ENCODE measurements at regions not wholly inside any gene's neighbourhood (a gene's known extent, or its start where the extent isn't known, plus 50 kb on each side); places are given as distances from the start of the nearest gene placed in this dataset.
"Not testable (repeated sequence)": the region's sequence is repeated elsewhere in the genome, so short reads cannot be mapped to it uniquely, and the experiment has no call there.

DNA sequence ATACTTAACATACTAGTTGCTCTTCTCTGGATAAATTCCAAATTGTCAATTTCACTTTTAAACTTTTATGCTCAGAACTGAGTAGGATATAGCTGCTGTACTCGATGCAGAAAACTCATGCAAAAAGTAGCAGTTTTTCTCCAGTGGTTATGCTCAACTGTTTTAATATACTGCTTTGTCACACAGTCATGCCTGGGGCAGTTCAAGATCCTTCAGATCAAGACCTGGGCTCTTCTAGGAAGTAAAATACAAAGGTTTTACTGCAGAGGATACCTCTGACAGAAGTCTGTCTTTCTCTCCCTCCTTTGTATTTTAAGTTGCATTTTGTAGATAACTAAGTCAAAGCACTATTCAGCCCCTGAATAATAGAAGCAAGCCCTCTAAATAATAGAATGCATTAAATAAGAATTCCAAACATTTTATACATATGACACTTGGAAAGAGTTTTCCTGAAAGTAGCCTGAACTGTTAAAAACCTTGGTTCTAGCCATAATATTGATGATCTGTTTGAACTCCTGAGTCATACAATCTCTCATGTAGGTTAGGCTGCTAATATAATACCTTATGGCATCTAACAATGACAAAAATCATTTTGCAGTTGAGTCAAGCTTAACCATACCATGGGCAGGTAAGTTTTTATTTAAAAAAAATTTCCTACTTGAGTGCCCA is 183.3 kb upstream of the TRIB2 start:
- no peak for DNase-seq

DNA sequence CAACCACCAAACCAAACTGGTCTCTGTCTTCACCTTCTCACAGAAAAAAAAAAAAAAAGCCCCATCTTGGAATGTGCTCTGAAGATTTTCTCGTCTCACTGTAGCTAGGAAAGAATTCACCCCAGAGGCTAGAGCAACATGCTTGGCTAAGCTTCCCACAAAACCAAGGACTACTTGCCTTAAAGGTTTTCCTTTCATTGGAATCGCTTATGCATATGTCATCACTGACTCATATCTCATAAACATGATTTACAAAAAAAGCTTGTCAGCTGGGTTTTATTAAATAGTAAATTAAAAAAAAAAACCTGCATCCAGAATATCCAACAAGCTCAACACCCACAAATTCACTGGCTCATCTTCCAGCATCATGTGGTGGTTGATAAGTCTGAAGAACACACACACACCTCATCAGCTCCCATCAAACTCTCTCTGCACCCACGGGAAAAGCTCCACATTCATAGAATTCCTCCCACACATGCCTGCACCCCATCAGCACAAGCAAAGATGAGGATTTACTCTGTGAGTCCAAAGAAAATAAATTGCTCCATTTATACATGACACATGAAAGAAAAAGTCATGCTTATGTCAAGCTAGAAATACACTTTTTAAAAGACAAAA is 182.0 kb upstream of the TRIB2 start:
- DNase-seq, result no peak

DNA sequence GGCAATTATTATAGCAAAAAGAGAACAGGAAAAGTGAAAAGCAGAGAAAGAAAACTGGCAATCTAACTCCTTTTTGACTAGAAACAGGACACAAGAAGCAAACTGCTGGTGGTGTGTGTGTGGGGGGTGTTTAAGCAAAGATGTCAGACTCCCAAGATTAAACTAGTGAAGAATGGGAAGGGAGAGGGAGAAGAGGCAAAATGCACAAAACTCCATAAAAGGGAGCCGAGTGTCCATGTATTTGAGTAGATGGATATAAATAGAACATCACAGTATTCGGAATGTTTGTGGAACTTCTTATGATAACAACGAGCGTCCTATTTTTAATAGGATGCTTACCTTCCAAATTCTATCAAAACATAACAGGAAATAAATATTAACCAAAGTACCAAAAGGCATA is 179.8 kb upstream of the TRIB2 start:
- DNase-seq, result no peak

DNA sequence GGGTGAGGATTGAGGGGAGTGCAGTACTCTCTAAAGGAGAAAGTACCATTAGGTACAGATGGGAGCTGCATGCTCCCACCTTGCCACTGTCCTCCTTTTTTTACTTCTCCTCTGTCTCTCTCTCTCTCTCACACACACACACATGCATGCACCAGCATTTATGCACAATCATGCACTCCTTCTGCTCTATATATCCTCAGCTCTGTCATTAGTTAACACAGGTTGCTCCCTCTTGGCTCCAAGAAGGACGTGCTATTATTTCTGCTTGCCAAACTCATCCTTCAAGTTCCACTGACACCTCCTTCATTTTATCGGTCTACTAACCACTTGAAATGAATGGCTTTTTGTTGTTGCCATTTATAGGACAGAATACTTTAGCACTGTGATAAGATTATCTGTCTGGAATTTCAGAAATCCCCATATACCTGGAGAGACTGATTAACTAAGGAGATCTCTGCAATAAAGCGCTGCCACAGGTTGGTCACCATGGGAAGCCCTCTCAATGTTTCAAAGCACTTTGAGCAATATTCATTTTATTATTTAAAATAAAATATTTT is 178.5 kb upstream of the TRIB2 start:
- no peak for DNase-seq

DNA sequence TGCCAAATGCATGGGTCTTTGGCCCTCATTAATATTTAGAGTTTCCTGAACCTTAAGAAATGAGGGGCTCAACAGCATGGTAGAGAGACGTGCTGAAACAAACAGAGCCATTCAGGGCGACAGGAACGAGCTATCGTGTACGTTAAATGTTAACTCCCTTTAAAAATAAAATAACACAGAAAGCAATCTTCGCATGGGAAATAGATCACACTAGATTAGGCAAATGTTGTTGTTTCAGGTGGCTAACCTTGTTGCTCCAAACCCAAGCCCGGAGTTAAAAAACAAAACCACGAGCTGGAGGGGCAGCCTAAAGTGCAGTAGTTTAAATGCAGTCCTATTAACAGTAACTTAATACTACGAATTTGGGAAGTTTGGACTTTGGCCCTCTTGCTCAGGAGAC is 177.4 kb upstream of the TRIB2 start:
- no peak for DNase-seq

DNA sequence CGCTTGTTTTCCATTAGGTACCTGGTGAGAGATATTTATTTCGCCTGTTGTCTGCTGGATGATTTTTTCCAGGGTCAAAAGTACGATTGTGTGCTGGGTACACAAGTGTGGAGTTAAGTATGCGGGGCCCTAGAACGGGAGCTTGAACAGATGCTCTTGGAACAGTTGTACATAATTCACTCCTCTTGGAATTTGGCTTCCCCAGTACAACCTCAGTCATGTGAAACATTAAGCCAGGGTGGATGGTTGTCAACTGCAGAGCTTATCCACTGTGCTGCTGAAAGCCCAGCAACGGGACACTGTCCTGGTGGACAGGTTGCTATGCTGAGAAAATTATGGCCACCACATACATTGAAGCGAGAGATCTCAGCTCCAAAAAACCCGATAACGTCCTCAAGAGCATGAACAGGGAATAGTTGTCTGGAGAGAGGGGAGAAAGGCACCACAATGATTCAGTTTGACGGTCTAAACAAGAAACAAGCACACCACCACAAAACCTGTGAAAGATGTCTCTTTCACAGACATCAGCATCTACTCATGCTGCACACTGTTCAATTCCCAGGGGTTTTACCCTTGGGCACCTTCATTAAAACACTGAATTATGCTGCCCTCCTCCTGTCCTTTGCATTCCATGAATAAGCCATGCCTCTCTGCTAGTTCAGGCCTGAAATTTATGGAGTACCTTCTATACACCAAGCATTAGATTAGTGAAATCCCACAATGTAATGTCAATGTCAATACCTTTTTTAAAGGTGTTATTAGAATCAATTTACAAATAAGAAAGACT is 176.8 kb upstream of the TRIB2 start:
- DNase-seq, result no peak

DNA sequence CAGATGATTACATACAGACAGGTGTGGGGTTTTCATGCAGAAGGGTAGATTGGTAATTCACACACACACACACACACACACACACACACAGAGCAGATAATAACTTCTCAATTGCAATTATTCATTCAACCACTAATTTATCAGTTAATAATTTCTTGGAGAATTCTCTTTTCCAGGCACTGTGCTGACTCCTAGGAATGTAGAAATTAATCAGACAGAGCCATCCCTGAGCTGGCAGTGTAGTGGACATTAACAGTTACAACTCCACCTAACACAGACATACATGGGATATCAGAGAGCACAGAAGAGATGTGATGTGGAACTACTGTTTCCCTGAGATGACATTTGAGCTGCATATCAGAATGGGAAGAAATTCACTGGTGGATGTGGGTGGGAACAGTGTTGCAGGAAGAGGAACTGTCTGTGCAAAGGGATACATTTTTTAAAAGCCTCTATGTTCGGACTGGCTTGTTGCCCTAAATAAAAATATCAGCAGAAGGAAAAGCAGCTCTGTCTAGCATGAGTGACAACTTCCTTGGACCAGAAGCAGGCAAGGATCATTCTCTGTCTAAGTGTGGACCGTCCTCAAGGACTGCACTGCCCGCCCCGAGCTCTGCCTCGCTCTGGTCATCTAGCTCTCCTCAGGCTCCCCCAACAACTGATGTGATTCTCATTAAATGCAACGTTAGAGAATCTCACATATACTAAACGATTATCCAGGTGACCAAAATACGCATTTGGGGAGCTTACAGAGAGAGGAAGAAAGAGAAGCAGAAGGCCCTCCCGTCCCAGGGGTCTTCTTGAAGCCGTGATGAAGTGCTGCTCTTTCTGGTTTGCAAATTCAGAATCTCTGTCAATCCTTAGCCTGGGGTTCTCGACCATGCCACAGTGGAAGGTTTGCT is 173.4 kb upstream of the TRIB2 start:
- no peak for DNase-seq

DNA sequence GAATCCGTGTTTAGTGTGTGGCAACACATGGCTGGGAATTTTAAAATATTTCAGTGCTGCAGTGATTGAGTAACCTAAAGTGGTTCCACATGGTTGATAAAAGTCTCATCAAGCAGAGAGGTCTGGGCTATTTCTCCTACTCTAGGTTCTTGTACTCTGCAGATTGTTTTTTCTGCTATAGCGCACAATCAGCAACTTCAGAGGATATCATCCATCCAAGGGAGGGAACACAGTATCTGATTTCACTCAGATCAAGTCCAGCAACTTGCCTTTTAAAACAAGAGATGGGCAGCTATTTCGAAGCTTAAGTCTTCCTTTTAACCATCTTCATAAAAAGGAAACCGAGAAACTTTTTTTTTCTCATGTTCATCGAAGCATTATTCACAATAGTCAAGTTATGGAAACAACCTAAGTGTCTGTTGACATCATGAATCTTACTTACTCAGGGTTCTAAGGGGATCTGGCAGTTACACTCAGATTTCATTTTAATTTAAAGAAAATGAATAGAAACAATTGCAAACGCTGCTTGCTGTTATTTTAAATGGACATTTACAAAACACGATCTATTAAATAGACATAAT is 172.7 kb upstream of the TRIB2 start:
- no peak for DNase-seq

DNA sequence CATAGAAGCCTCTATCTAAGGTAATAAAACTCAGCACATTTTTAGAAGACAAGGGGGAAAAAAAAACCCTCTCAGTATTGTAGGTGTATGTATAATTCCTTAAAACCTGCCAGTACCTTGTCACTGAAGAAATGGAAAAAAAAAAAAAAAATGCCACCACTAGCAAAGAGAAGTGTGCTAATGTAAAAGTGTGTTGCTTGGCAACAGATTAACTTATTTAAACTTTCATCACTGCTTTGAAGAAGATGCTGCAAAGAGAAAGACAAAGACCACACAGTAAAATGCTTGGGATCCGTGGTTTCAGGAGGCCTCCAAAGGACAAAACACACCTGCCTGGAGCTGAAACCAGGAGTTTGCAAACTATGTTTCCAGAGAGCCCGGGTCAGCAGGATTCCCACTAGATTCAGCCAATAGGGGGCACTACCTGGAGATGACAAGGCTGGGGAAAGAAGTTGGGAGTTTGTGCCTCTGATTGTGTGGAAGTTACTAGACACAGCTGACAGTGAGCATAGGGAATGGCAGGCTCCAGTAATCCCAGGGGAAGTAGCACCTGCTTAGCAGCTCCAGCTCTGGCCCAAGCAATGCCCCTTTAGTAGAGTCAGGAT is 169.1 kb upstream of the TRIB2 start:
- no peak for DNase-seq

DNA sequence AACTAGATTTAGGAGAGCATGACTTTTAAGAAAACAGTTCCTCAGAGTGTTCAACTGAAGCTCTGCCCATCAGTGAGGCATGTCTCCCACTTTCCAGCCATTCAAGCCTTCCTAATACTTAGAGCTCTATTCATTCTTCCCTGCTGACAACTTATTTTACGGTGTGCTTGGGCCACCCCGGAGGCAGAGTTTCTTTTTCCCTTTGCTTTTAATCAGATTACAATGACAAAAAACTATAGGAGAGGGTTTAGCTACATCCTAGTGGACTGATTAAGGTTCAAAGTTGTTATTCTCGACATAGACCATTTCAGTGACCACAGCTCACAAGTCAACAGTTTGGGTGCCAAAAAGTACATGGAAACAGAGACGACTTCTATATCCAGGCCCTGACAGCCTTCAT is 167.8 kb upstream of the TRIB2 start:
- no peak for DNase-seq

DNA sequence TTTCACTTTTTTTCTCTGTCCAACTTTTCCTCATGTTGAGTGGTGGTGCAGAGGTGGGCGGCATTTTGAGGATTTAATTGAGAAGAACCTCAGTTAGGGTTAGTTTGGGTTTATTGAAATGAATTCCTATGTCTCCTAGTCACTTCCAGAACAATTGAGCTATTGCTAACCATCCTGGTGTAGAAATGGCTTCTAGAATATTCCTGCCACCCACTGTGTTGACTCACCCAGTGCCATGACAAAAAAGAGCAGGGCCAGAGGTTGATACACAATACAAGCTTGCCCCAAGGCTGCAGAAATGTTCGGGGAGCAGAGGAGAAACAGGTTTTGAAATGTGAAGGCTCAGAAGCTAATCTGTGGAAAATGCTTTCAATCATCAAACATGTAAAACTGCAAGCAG is 167.1 kb upstream of the TRIB2 start:
- DNase-seq, result no peak

DNA sequence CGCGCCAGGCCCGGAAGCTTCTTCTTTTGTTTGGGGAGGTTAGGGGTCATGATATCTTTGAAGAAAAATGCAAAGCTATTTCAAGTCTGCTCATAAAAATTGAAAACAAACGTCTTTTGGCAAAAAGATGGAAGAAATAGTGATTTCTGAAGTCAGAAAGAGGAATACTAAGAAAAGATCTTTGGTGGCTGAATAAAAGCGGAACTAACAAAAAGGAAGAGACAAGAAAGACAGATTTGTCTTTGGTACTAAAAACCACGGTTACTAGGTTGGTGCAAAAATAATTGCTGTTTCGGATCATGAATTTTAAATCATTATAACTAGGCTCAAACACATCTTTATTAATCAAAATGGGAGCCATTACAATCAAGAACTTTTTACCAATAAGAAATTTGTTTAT is 164.6 kb upstream of the TRIB2 start:
- DNase-seq, result no peak

DNA sequence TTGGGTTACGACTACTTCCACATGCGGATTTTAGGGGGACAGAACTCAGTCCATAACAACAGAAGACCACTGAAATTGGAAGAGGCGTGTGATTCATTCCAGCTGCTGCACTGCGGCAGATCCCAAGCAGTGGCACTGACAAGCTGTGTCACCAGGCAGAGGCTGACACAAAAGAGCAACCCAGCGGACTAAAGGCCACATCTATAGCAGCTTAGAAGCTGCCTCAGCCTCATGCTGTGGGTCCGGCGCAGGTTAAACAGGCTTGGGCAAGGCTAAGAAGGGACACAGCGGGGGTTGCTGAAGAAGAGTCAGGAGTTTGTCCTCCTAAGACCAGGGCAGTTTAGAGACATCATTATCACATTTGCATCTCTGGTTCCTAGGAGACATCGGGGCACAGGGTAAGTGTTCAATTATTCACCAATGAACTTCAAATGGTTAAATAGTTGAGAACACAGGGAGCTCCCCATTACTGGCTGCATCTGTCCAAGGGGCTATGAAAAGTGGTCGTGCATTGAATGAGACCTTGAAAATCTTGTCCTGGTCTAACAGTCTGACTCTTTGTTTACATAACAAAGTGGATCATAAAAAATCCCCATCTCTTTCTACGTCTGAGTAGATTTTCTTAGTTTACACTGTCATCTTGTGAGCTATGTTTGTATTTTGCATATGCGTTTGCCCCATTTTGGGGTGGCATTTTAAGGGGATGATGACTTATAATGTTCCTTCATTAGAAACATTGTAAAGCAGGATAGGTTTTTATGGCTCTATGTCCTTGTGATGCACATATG is 162.3 kb upstream of the TRIB2 start:
- DNase-seq, result no peak

DNA sequence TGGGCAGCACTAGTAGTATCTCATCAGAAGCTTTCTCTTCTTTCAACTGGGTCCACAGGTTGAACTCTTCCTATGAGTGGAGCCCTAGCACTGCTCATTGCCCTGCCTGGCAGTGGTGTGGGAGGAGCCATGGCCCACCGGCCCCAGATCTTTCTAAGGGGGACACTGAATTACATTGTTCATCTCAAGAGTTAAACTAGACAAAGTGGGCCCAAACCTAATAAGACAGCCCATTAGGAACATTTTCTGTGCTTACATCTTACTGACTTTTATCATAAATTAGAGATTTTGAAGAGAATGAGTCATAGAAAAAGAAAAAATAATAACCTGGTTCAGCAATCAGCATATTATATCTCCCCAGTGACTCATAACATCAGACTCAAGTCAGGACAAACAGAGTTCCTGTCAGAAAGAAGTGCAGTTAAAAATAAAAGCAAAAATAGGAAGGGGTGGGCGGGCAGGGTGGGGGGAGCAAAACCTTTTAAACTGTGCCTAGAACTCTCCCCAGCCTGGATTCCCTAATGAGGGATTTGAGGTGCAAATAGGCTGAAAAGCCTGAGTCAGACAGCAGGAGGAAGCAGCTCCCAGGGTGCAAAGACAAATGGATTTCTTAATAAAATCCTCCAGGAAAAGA is 161.6 kb upstream of the TRIB2 start:
- DNase-seq, result no peak

DNA sequence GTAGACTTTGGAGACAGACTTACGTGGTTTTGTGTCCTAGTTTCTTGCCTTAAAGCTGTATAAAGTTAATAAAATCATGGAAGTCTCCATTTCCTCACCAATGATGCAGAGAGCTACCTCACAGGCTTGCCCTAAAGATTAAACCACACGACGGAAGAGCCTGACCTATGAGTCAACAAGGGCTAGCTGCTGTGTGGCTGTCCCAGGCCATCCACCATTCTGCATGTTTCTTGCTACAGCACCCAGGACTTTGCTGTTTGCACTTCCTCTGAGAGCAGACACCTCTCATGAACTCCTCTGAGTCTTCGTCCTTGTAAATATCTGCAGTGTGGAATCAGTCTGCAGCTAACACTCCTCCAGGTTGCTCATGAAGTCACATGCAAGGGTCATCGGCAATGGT is 160.0 kb upstream of the TRIB2 start:
- DNase-seq, result no peak

DNA sequence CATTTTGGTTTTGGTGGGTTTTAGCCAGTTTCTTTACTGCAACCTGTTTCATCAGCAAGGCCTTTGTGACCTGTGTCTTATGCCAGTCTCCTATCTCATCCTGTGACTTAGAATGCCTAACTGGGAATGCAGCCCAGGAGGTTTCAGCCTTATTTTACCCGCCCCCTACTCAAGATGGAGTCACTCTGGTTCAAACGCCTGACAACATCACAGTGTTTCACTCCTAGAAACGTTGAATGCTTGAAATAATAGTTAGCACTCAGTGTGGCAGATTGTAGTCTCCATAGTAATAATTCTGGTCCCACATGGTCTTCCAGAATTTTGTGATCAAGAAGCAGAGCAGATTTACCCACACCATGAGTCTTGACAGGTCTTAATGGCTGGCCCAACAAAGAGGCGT is 159.0 kb upstream of the TRIB2 start:
- DNase-seq, result no peak

DNA sequence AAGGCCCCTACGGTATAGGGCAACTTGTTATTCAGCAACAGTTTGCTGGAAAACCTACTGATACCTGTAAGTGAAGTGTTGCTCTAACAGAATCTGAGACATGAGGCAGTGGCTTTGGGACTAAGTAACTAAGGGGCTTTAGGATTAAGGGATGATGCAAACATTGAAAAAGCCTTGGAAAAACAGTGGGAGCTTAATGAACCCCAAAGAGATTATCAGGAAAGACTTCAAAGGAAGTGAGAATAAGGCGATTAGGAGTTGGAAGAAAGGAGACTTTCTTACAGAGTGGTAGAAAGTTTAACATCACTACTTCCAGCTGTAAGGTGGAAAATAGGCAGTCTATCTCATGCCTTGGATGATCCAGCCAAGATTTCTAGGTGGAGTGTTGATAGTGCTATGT is 158.2 kb upstream of the TRIB2 start:
- DNase-seq, result no peak

DNA sequence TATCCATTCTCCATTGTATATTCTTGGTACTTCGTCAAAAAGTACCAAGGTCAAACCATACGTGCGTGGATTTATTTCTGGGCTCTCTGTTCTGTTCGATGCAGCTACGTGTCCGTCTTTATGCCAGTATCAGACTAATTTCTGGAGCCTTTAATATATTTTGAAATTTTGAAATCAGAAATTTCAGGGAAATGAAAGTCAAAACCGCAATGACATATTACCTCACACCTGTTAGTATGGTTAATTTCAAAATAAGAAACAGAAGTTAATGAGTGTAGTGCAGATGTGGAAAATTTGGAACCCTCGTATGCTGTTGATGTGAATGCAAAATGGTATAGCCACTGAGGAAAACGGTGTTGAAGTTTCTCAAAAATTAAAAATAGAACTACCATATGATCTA is 156.1 kb upstream of the TRIB2 start:
- no peak for DNase-seq

DNA sequence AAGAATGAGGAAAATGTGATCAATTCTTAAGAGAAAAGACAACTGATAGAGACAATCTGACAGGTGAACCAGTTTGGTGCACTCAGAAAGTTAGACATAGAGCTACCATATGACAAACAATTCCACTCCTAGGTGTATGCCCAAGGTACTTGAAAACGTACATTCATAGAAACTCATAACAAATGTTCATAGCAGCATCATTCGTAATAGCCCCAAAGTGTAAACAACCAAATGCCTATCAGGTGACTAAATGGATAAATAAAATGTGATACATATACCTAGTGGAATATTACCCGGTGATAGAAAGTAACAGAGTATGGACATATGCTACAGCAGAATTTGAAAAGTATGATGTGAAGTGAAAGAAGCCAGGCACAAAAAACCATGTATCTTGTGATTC is 149.3 kb upstream of the TRIB2 start:
- DNase-seq, result no peak

DNA sequence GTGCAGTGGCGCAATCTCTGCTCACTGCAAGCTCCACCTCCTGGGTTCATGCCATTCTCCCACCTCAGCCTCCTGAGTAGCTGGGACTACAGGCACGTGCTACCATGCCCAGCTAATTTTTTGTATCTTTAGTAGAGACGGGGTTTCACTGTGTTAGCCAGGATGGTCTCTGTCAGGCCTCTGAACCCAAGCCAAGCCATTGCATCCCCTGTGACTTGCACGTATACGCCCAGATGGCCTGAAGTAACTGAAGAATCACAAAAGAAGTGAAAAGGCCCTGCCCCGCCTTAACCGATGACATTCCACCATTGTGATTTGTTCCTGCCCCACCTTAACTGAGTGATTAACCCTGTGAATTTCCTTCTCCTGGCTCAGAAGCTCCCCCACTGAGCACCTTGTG is 147.2 kb upstream of the TRIB2 start:
- not testable (repeated sequence) for DNase-seq

DNA sequence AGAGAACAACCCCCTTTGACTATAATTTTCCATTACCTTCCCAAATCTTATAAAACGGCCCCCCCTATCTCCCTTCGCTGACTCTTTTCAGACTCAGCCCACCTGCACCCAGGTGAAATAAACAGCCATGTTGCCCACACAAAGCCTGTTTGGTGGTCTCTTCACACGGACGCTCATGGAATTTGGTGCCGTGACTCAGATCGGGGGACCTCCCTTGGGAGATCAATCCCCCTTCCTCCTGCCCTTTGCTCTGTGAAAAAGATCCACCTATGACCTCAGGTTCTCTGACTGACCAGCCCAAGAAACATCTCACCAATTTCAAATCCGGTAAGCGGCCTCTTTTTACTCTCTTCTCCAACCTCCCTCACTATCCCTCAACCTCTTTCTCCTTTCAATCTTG is 146.8 kb upstream of the TRIB2 start:
- DNase-seq, result not testable (repeated sequence)

Measured in NCI-H446 (cell line).